Muscle of leg (tissue), 3 donors: ENCODE measurements at regions not wholly inside any gene's neighbourhood (a gene's known extent, or its start where the extent isn't known, plus 50 kb on each side); places are given as distances from the start of the nearest gene placed in this dataset.
"Not testable (repeated sequence)": the region's sequence is repeated elsewhere in the genome, so short reads cannot be mapped to it uniquely, and the experiment has no call there.

Source experiments
- DNase-seq: peaks from one replicate; pipeline ENCODE4 v3.0.0; 2013
- H3K27ac ChIP-seq: one replicate; pipeline ENCODE4 v1.5.1; 2013; ENCODE audit warnings: mild to moderate bottlenecking, low read length, control low read depth
- H3K27me3 ChIP-seq: one replicate; pipeline ENCODE4 v1.6.1; 2013; ENCODE audit warnings: low read length; ENCODE audit not compliant: control insufficient read depth, insufficient read depth
- H3K36me3 ChIP-seq: one replicate; pipeline ENCODE4 v1.6.1; 2013; ENCODE audit warnings: low read length; ENCODE audit not compliant: control insufficient read depth, insufficient read depth
- H3K4me1 ChIP-seq: one replicate; pipeline ENCODE4 v1.6.1; 2013; ENCODE audit warnings: low read length; ENCODE audit not compliant: control insufficient read depth, insufficient read depth
- H3K4me3 ChIP-seq: one replicate; pipeline ENCODE4 v1.5.1; 2013; ENCODE audit warnings: low read length, control low read depth
- H3K9me3 ChIP-seq: replicated peaks from 2 replicates; pipeline ENCODE4 v1.6.1; 2013; ENCODE audit warnings: low read depth, low read length; ENCODE audit not compliant: control insufficient read depth
- WGBS: methylation state at CpG from one replicate; pipeline ENCODE4 v1.1.5; 2013; ENCODE audit warnings: missing lambda C conversion rate; ENCODE audit not compliant: insufficient coverage; 5-methylcytosine and 5-hydroxymethylcytosine counted together

DNA sequence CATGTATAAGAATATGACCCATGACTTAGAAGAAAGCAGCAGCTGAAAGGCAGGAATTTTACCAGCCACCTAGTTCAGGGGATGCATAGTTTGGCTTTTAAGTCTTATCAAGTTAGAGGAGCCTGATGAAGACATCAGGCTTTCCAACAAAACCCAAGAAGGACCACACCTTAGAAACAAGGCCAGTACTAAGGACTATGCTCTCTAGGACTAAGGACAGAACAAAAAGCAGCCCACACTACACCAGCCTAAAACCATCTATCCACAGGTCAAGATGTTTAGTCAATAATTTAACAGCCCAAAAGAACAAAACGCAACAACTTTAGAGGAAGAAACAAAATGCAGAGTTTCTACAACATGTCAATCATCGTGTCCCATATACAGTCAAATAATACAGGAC is 408.9 kb upstream of the RGMB start:
- Histone ChIP-seq H3K27ac (no peak overlapping the region), H3K4me1 (no peaks in the 10 kb centered on the region)
- no CpG with 5 or more reads among the region's 2 CpGs for WGBS

DNA sequence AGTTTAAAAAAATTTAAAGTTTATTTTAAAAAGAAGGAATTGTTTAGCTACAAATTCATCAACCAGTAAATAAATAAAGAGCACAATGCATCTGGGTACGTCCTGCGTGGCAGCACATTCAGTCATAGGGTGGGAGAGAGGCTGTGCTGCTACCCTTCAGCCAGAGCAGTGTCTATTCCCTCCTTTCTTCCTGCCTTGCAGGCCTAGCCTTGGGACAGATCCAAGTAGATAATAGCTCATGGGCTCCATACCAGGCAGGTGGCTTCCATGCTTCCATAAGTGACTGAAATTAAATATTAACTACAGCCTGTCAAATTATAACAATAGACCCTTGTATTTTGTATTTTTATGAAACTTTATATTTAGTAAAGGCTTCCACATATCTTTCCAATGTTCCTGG is 408.3 kb upstream of the RGMB start:
- no peaks in the 10 kb centered on the region for H3K36me3 ChIP-seq
- no peak overlapping the region for H3K4me3 ChIP-seq
- H3K9me3 ChIP-seq = no peaks in the 10 kb centered on the region
- peak; percentile 32 for DNase-seq
- no peaks in the 10 kb centered on the region for H3K4me1 ChIP-seq
- H3K27ac ChIP-seq = no peak overlapping the region
- no peaks in the 10 kb centered on the region for H3K27me3 ChIP-seq
- no CpG with 5 or more reads among the region's 2 CpGs for WGBS

More for the DNA sequence above, 408.9 kb upstream of the RGMB start:
- Histone ChIP-seq H3K9me3 (no peaks in the 10 kb centered on the region), H3K27me3 (no peaks in the 10 kb centered on the region), H3K4me3 (no peak overlapping the region), H3K36me3 (no peaks in the 10 kb centered on the region)
- no peak for DNase-seq

DNA sequence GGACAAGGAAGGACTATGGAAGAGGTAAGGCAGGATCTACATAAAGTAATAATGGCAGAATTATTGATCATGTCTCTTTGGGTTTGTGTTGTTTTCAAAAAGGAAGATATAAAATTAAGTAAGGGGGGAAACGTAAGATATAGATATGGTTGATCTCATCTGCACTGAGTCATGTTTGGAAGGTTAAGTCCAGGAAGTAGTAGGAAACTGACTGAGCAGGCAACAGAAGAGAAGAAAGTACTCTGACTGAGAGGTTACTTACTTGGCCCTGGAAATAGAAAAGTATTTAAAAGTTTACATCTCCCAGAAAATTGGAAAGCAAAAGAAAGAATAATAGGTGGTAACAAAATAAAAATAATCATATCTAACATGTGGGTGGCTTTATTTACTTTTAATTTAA is 405.3 kb upstream of the RGMB start:
- DNase-seq = no peak
- Histone ChIP-seq H3K27ac (no peak overlapping the region), H3K4me1 (no peaks in the 10 kb centered on the region), H3K27me3 (no peaks in the 10 kb centered on the region), H3K4me3 (no peak overlapping the region), H3K36me3 (no peaks in the 10 kb centered on the region), H3K9me3 (no peaks in the 10 kb centered on the region)
- 75% methylated on average over 1 of the region's 1 CpG for WGBS

DNA sequence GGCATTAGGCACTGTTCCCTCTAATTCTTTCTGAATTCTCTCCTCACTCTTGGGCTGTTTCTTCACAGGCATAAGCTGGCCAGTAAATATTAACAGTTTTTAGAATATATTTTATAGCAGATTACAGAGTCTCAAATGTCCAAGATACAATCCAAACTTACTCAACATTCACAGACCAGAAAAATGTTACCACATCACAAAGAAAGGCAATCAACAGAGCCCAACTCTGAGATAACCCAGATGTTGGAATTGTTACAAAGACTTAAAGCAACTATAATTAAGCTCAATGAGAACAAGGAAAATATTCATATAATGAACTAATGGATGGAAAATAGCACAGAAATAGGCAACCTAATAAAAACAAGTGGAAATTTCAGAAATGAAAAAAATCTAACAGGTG is 401.1 kb upstream of the RGMB start:
- DNase-seq = no peak
- Histone ChIP-seq H3K27ac (no peak overlapping the region), H3K4me3 (no peak overlapping the region), H3K9me3 (no peaks in the 10 kb centered on the region), H3K36me3 (no peaks in the 10 kb centered on the region), H3K4me1 (no peaks in the 10 kb centered on the region), H3K27me3 (no peaks in the 10 kb centered on the region)

DNA sequence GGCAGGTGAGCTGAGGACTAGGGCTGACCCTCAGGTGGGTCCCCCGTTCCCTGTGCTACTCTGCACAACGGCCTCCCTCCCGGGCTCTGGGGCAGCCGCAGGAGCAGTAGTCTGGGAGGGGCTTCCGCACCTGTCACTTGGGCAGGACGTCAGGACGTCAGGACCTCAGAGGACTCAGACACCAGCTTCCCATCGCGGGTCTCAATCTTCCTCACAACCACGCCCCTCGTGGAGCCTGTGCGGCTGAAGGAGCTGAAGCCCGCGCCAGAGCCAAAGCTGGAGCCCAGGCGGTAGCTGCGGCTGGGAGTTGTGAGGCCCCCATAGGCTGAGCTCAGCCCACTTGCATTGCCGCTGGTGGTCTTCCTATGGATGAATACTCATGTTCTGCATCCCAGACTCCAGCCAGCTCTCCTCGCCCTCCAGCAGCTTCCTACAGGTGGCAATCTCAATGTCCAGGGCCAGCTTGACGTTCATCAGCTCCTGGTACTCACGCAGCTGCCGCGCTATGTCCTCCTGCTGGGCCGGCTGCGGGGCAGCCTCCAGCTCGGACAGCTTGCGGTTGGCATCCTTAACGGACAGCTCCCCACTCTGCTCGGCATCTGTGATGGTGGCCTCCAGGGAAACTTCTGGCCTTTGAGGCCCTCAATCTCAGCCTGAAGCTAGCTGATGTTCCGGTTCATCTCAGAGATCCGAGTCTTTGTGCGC is 381.4 kb upstream of the RGMB start:
- H3K4me3 ChIP-seq = no peak overlapping the region
- H3K27me3 ChIP-seq = no peaks in the 10 kb centered on the region
- no peak for DNase-seq
- H3K36me3 ChIP-seq = no peaks in the 10 kb centered on the region
- H3K27ac ChIP-seq = no peak overlapping the region
- 91% methylated on average over 31 of the region's 31 CpGs for WGBS
- H3K9me3 ChIP-seq = no peaks in the 10 kb centered on the region
- H3K4me1 ChIP-seq = no peaks in the 10 kb centered on the region

DNA sequence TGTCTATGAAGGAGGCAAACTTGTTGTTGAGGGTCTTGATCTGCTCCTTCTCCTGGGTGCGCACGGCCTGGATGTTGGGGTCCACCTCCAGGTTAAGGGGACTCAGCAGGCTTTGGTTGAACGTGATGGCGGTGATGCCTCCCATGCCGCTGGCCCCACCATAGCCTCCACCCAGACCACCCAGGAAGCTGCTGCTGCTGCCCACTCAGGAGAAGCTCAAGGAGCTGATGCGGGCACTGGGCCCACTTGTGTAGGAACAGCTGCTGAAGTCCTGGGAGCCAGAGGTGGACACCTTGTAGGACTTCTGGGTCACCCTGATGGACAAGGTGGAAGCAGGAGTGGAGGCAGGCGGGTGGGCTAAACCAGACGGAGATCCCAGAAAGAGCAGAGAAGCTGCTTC is 380.3 kb upstream of the RGMB start:
- H3K27me3 ChIP-seq, H3K4me3 ChIP-seq, H3K9me3 ChIP-seq, DNase-seq, H3K27ac ChIP-seq, H3K36me3 ChIP-seq, H3K4me1 ChIP-seq: not testable (repeated sequence)
- WGBS = 91% methylated on average over 6 of the region's 8 CpGs

DNA sequence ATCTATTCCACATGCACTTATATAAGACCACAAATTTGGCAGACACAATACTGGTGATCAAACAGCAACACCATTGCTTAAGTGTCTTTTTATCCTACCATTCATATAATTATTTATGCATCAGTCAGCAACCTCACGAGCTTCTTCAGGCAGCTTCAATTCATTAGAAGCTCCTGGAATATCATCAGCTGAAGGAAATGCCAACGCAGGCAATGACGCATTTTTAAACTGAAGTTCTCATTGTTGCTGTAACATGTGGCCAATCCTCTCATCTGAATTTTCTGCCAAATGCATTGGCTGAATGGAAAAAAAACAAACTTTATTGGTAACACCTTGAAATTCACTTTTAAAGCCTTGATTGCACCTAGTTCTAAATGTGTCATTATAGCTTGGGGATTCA is 376.4 kb upstream of the RGMB start:
- Histone ChIP-seq H3K4me1 (peaks cover 4% of the 10 kb centered on the region), H3K4me3 (no peak overlapping the region), H3K9me3 (no peaks in the 10 kb centered on the region), H3K27ac (no peak overlapping the region), H3K36me3 (no peaks in the 10 kb centered on the region), H3K27me3 (no peaks in the 10 kb centered on the region)
- WGBS = 87% methylated on average over 3 of the region's 3 CpGs
- DNase-seq = no peak

DNA sequence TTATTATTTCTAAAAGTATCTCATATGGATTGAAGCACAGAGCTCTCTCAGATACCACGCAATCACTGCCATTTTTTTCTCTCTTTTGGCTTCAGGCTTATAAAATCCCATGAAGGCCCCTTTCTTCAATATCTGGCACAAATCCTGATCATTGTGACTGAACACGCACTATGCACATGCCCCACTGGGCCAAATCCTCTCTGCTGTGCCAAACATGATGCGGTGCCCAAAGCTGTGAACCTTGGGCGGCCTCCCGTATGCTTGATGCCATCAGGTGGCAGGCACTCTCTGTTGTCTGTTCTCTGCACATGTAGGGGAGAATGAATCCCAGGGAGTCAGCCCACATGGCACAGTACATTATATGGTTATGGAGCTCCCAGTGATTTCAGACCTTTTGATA is 375.0 kb upstream of the RGMB start:
- H3K36me3 ChIP-seq = no peaks in the 10 kb centered on the region
- 88% methylated on average over 2 of the region's 5 CpGs for WGBS
- H3K4me3 ChIP-seq = no peak overlapping the region
- DNase-seq = no peak
- no peak overlapping the region for H3K27ac ChIP-seq
- H3K9me3 ChIP-seq = no peaks in the 10 kb centered on the region
- H3K27me3 ChIP-seq = no peaks in the 10 kb centered on the region
- H3K4me1 ChIP-seq = peaks cover 4% of the 10 kb centered on the region

DNA sequence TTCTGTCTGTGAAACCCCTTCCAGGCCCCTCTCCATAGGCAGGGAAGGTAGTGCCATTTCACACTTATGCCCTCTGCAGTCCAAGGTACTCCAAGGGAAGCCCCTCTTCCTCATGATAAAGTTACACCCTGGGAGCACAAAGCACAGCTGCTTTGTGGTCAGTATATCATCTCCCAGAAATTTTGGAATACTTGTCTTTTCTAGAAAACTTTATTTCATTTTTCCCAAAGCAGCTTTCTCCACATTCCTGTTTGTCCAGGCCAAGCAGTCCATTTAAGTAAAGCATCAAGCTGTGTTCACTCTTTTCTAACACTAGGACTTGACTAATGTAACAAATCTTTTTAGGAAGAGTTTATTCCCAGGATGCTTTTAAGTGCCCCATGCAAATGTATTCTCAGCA is 371.8 kb upstream of the RGMB start:
- H3K36me3 ChIP-seq = no peaks in the 10 kb centered on the region
- H3K9me3 ChIP-seq = no peaks in the 10 kb centered on the region
- no peaks in the 10 kb centered on the region for H3K27me3 ChIP-seq
- DNase-seq = peak; percentile 24
- H3K4me1 ChIP-seq = peaks cover 4% of the 10 kb centered on the region
- no peak overlapping the region for H3K27ac ChIP-seq
- no peak overlapping the region for H3K4me3 ChIP-seq

DNA sequence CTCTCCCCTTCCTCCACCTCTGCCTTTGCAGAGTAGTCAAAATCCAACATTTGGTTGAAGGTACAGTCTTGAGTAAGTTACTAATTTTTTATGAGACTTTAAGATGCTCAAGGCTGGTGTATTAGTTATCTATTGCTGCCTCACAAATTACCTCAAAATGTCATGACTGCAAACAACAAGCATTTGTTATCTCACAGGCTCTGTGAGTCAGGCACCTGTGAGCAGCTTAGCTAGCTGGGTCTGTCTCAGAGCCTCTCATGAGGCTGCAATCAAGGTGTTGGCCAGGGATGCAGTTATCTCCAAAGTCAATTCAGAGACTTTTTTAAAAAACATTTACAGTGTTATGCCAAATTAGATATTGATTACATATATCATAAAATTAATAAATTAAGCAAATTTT is 371.3 kb upstream of the RGMB start:
- peaks cover 4% of the 10 kb centered on the region for H3K4me1 ChIP-seq
- H3K9me3 ChIP-seq = no peaks in the 10 kb centered on the region
- H3K4me3 ChIP-seq = no peak overlapping the region
- no peak overlapping the region for H3K27ac ChIP-seq
- no peaks in the 10 kb centered on the region for H3K27me3 ChIP-seq
- DNase-seq = no peak
- no peaks in the 10 kb centered on the region for H3K36me3 ChIP-seq

DNA sequence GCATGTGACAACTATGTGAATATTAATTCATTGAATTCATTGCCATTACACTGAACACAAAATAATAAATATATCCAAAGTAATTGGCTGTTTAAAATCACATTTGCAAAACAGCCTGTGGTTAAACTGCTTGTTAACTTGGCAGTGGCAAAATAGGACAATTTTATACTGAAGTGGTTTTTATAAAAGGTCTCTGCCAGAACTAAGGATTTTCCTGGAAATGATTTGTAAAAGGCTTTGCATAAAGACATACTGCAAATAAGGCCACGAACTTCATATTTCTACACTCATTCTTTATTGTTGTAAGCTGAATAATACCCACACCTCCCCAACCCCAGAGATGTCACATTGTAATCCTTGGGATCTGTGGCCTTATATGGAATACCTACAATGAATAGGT is 370.3 kb upstream of the RGMB start:
- no CpG with 5 or more reads among the region's 1 CpG for WGBS
- no peak overlapping the region for H3K4me3 ChIP-seq
- no peak overlapping the region for H3K27ac ChIP-seq
- peaks cover 4% of the 10 kb centered on the region for H3K4me1 ChIP-seq
- no peaks in the 10 kb centered on the region for H3K27me3 ChIP-seq
- H3K36me3 ChIP-seq = no peaks in the 10 kb centered on the region
- H3K9me3 ChIP-seq = no peaks in the 10 kb centered on the region
- peak; percentile 61 for DNase-seq
